Right forelimb (tissue), 1 donor: ENCODE measurements at regions not wholly inside any gene's neighbourhood (a gene's known extent, or its start where the extent isn't known, plus 50 kb on each side); places are given as distances from the start of the nearest gene placed in this dataset.
A peak's percentile ranks its signal among the peaks of the same experiment; 100 is the strongest.
"Not testable (repeated sequence)": the region's sequence is repeated elsewhere in the genome, so short reads cannot be mapped to it uniquely, and the experiment has no call there.

ENCODE experiments used
- DNase-seq: peaks from one replicate; pipeline ENCODE4 v3.0.0-alpha.2; 2018

GRCh38 chr22:48938741-48939140 is 888.9 kb downstream of the BRD1 start:
- peak; percentile 13 for DNase-seq

GRCh38 chr22:48937032-48937639 is 890.5 kb downstream of the BRD1 start:
- peak; percentile 5 for DNase-seq

- DNase-seq = no peak
Measured at GRCh38 chr22:48936391-48936790, 891.3 kb downstream of the BRD1 start.

GRCh38 chr22:48934446-48934845 is 893.2 kb downstream of the BRD1 start:
- DNase-seq = no peak

GRCh38 chr22:48931452-48931851 is 896.2 kb downstream of the BRD1 start:
- no peak for DNase-seq

GRCh38 chr22:48929276-48929790 is 898.3 kb downstream of the BRD1 start:
- DNase-seq = no peak

GRCh38 chr22:48927591-48927990 is 900.1 kb downstream of the BRD1 start:
- no peak for DNase-seq

GRCh38 chr22:48926643-48927042 is 901.0 kb downstream of the BRD1 start:
- DNase-seq = no peak

GRCh38 chr22:48926136-48926535 is 901.5 kb downstream of the BRD1 start:
- DNase-seq = no peak

- DNase-seq = no peak
Measured at GRCh38 chr22:48925450-48925849, 902.2 kb downstream of the BRD1 start.

- no peak for DNase-seq
Measured at GRCh38 chr22:48923996-48924395, 903.7 kb downstream of the BRD1 start.

GRCh38 chr22:48923165-48923865 is 904.4 kb downstream of the BRD1 start:
- no peak for DNase-seq

- no peak for DNase-seq
Measured at GRCh38 chr22:48921411-48921903, 906.2 kb downstream of the BRD1 start.

GRCh38 chr22:48920776-48921241 is 906.9 kb downstream of the BRD1 start:
- no peak for DNase-seq

GRCh38 chr22:48919851-48920589 is 907.7 kb downstream of the BRD1 start:
- no peak for DNase-seq

- DNase-seq = no peak
Measured at GRCh38 chr22:48919187-48919590, 908.5 kb downstream of the BRD1 start.

GRCh38 chr22:48918585-48919186 is 909.0 kb downstream of the BRD1 start:
- no peak for DNase-seq

GRCh38 chr22:48912356-48913066 is 915.2 kb downstream of the BRD1 start:
- DNase-seq = not testable (repeated sequence)

GRCh38 chr22:48911647-48912046 is 916.0 kb downstream of the BRD1 start:
- not testable (repeated sequence) for DNase-seq

GRCh38 chr22:48911067-48911466 is 916.6 kb downstream of the BRD1 start:
- DNase-seq = not testable (repeated sequence)

GRCh38 chr22:48908547-48908946 is 919.1 kb downstream of the BRD1 start:
- DNase-seq = no peak

GRCh38 chr22:48907591-48907990 is 920.1 kb downstream of the BRD1 start:
- no peak for DNase-seq
